ENCODE measurements at regions not wholly inside any gene's neighbourhood (a gene's known extent, or its start where the extent isn't known, plus 50 kb on each side); places are given as distances from the start of the nearest gene placed in this dataset.

DNA sequence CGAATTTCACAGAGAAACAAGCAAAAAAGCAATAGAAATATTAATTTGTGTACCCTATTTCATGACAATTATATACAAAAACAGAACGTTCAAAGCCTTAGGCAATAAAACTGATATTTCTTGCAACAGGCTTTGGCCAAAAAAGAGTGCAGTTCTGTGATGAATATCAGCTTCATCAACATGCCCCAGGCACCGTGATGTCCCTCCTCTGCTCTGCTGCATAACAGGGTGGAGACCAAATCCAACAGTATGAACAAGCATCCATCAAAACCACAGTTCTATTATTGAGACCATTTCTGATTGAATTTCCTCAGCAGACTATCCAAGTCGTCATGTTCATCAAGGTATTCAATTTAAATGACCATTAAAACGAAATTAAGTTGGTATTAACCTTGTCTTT, 722.6 kb upstream of the NRSN1 start:
- Histone ChIP-seq H3K4me3 (no peak overlapping the region), H3K27me3 (no peaks in the 10 kb centered on the region), H3K4me1 (no peaks in the 10 kb centered on the region), H3K36me3 (no peaks in the 10 kb centered on the region), H3K9me3 (no peaks in the 10 kb centered on the region), H3K27ac (no peak overlapping the region)
- intact Hi-C loops (cut with DNase I) = no loop called here
- DNase-seq (no peak), ATAC-seq (no peak)
- no peak for TF ChIP-seq CTCF (IDR thresholded peaks at IDR 0.05)
- 81 to 89% methylated on average over 5 of the region's 5 CpGs for WGBS, 2 donors

GRCh38 chr6:23409531-23409930, 716.5 kb upstream of the NRSN1 start:
- H3K4me3 ChIP-seq = no peak overlapping the region
- H3K9me3 ChIP-seq = no peaks in the 10 kb centered on the region
- DNase-seq (no peak), ATAC-seq (no peak)
- WGBS, 2 donors = 76 to 83% methylated on average over 7 of the region's 7 CpGs
- intact Hi-C loops (cut with DNase I) = no loop called here
- H3K27me3 ChIP-seq = no peaks in the 10 kb centered on the region
- no peaks in the 10 kb centered on the region for H3K36me3 ChIP-seq
- H3K4me1 ChIP-seq = peaks cover 0 to 12% (median 9%) of the 10 kb centered on the region in 9 donors
- no peak for TF ChIP-seq CTCF (IDR thresholded peaks at IDR 0.05)
- H3K27ac ChIP-seq = no peak overlapping the region

DNA sequence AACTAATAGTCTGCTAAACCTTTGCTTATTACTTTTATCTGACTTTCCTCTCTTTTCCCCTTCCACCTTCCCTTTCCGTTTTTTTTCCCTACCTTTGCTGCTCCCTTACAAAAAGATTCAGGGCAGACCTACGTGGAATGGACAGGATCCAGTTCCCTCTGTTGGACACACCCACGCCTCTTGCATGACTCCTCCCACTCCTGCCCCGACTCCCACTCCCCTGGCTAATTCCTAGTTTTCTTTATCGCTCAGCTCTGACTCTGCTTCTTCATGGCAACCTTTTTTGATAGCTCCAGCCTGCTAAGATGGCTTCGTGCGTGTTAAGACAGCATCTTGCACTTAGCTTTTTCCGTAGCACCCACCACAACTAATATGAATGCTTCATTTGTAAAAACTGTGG, 715.6 kb upstream of the NRSN1 start:
- Histone ChIP-seq H3K9me3 (no peaks in the 10 kb centered on the region), H3K4me1 (peaks cover 0 to 12% (median 10%) of the 10 kb centered on the region in 9 donors), H3K27ac (no peak overlapping the region), H3K4me3 (no peak overlapping the region), H3K27me3 (no peaks in the 10 kb centered on the region), H3K36me3 (no peaks in the 10 kb centered on the region)
- 92 to 96% methylated on average over 8 of the region's 8 CpGs for WGBS, 2 donors
- intact Hi-C loops (cut with DNase I) = no loop called here
- TF ChIP-seq CTCF (IDR thresholded peaks at IDR 0.05) = no peak
- DNase-seq = no peak
- ATAC-seq = no peak

DNA sequence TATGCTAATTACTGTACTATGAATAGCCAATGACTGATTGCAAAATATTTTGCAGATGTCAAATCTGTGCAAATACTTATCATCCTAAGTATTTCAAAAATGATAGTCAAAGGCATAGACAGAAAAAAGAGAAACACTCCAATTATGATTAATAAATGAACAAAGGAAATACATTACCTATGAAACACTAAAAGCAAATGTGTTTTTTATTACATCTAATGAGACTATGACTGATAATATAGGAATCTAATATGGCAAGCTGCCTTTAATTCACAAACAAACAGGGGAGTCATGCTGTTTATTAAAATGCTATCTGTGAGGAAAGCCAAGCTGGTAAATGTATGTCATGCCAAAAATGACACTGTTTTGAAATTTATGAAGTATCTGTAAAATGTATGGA, 713.2 kb upstream of the NRSN1 start:
- Histone ChIP-seq H3K36me3 (no peaks in the 10 kb centered on the region), H3K9me3 (no peaks in the 10 kb centered on the region), H3K4me1 (peaks cover 0 to 12% (median 10%) of the 10 kb centered on the region in 9 donors), H3K4me3 (no peak overlapping the region), H3K27ac (no peak overlapping the region), H3K27me3 (no peaks in the 10 kb centered on the region)
- intact Hi-C loops (cut with DNase I) = no loop called here
- TF ChIP-seq CTCF (IDR thresholded peaks at IDR 0.05) = no peak
- no peak for ATAC-seq
- no peak for DNase-seq
